Fibroblast of the aortic adventitia (primary cell): ENCODE measurements at regions not wholly inside any gene's neighbourhood (a gene's known extent, or its start where the extent isn't known, plus 50 kb on each side); places are given as distances from the start of the nearest gene placed in this dataset.

ENCODE experiments used
- DNase-seq: peaks from one replicate; pipeline ENCODE4 v3.0.0-alpha.2; 2010; ENCODE audit warnings: low read depth
- H3K4me3 ChIP-seq: 2 replicates; pipeline ENCODE4 v1.5.1; 2011; ENCODE audit warnings: low read depth, mild to moderate bottlenecking, control low read depth, low read length, moderate library complexity
- TF ChIP-seq, protein P1 (sequence below): IDR thresholded peaks from 2 replicates; pipeline ENCODE4 v1.5.1; 2011; ENCODE audit warnings: mild to moderate bottlenecking, low read length, control low read depth, inconsistent platforms; ENCODE audit not compliant: insufficient read depth

DNA sequence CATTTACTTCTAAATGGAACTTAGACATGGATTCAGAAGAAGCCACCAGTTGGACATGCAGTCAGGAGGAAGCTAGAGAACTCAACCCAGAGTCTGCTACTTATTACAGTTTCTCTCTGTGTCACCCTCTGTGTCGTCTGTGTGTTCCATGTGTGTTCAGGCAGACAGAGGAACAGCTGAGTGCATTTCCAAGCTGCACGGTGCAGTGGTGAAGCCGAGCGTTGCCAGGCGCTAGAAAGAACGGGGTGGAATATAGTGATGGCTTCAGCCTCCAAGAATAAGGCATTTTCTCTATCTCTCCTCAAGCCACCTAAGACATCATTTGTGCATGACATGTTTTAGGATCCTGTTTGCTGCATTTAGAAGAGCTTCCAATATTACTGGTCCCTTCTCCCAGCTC, 101.1 kb upstream of the CCL2 start:
- H3K4me3 ChIP-seq, result no peak overlapping the region
- DNase-seq, result no peak
- TF ChIP-seq, protein P1, sequence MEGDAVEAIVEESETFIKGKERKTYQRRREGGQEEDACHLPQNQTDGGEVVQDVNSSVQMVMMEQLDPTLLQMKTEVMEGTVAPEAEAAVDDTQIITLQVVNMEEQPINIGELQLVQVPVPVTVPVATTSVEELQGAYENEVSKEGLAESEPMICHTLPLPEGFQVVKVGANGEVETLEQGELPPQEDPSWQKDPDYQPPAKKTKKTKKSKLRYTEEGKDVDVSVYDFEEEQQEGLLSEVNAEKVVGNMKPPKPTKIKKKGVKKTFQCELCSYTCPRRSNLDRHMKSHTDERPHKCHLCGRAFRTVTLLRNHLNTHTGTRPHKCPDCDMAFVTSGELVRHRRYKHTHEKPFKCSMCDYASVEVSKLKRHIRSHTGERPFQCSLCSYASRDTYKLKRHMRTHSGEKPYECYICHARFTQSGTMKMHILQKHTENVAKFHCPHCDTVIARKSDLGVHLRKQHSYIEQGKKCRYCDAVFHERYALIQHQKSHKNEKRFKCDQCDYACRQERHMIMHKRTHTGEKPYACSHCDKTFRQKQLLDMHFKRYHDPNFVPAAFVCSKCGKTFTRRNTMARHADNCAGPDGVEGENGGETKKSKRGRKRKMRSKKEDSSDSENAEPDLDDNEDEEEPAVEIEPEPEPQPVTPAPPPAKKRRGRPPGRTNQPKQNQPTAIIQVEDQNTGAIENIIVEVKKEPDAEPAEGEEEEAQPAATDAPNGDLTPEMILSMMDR, result no peak

GRCh38 chr17:34154961-34155730, 99.9 kb upstream of the CCL2 start:
- no peak overlapping the region for H3K4me3 ChIP-seq
- TF ChIP-seq, protein P1, result no peak
- no peak for DNase-seq

DNA sequence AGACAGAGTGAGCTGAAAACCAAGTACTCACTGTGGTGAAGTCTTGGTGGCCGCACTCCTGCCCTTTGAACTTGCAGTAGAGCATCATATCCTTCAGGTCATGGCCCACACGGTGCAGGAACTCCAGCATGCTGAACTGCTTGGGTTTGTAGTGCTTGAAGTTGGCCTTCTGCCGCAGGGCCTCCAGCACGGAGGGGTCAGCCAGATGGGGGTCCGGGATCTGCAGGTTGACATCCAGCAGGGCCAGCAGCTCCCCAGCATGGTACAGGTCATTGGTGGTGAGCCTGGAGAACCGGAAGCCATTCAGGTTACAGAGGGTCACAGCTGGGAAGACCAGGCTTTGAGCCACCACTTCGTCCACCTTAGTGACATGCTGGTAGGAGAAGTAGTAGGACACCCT, 99.1 kb upstream of the CCL2 start:
- DNase-seq, result no peak
- no peak overlapping the region for H3K4me3 ChIP-seq
- TF ChIP-seq, protein P1, result no peak

DNA sequence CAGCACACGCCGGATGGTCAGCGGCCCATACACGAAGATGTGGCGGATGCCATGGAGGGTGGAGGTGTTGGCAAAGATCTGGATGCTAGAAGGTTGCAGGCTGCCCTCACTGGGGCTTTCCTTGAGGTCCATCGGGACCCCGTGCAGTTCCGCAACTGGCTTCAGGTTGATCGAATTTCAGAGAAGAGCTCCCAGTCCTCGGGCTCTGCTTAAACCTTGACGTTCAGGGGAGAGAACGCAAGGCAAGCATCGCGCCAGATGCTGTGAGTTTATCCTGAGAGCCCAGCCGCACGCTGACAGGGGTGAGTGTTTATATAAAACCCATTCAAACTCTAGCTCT, 98.7 kb upstream of the CCL2 start:
- TF ChIP-seq, protein P1, result no peak
- no peak overlapping the region for H3K4me3 ChIP-seq
- no peak for DNase-seq

DNA sequence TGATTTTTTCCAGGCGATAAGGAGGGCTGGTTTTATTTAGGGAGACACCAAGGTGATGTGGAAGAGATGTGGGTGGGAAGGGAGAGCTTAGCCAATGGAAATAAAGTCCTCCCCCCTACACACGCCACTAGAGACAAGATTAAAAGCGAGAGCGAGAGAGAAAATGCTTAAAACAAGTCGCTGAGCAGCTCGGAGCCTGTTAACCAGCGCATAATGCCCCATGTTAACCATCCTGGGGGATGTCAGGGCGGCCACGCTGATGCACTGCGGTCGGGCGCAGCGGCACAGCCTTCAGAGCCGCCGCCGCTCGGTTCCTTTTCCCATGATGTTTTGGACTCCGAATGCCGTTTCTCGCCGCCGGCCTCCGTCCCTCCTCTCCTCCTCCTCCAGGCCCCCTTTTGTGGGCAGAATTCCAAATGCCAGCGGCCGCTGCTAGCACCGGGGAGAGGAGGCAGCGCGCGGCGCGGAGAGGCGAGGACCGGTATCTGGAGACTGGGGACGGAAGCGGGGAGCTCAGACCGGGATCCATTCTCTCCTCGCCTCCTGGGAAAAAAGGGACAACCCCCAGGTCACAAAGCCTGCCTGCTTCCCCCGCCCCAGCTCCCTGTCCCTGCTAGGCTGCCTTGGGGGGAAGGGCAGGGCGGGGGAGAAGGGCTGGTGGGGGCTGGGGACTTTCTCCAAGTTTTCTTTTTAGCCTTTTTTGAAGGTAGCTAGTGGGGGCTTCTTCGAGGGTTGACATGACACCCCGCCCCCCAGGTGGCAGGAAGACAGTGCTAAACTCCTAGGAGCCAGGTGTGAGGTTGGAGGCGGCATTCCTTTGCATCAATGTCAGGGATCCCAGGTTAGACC, 98.1 kb upstream of the CCL2 start:
- DNase-seq, result no peak
- TF ChIP-seq, protein P1, result no peak
- H3K4me3 ChIP-seq, result no peak overlapping the region

- DNase-seq, result no peak
- no peak overlapping the region for H3K4me3 ChIP-seq
- TF ChIP-seq, protein P1, result no peak
These were observed 93.4 kb upstream of the CCL2 start for GRCh38 chr17:34161690-34162089.
